ENCODE measurements at regions not wholly inside any gene's neighbourhood (a gene's known extent, or its start where the extent isn't known, plus 50 kb on each side); places are given as distances from the start of the nearest gene placed in this dataset.

- intact Hi-C loops (cut with DNase I): no loop called here
- no peak for DNase-seq
- H3K4me3 ChIP-seq: no peak overlapping the region
- TF ChIP-seq, protein P1, sequence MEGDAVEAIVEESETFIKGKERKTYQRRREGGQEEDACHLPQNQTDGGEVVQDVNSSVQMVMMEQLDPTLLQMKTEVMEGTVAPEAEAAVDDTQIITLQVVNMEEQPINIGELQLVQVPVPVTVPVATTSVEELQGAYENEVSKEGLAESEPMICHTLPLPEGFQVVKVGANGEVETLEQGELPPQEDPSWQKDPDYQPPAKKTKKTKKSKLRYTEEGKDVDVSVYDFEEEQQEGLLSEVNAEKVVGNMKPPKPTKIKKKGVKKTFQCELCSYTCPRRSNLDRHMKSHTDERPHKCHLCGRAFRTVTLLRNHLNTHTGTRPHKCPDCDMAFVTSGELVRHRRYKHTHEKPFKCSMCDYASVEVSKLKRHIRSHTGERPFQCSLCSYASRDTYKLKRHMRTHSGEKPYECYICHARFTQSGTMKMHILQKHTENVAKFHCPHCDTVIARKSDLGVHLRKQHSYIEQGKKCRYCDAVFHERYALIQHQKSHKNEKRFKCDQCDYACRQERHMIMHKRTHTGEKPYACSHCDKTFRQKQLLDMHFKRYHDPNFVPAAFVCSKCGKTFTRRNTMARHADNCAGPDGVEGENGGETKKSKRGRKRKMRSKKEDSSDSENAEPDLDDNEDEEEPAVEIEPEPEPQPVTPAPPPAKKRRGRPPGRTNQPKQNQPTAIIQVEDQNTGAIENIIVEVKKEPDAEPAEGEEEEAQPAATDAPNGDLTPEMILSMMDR (IDR thresholded peaks at IDR 0.05): no peak
- no peak for TF ChIP-seq POLR2A (IDR thresholded peaks at IDR 0.05)
- WGBS, 4 donors: 76 to 82% (median 81%) methylated on average over 4 of the region's 4 CpGs
- H3K9me3 ChIP-seq (replicated peaks in 1 of 3): no peaks in the 10 kb centered on the region
- no peaks in the 10 kb centered on the region for H3K27me3 ChIP-seq
- H3K27ac ChIP-seq: no peak overlapping the region
- H3K36me3 ChIP-seq (replicated peaks in 1 of 2): no peaks in the 10 kb centered on the region
- no peaks in the 10 kb centered on the region for H3K4me1 ChIP-seq (replicated peaks in 1 of 2)
These were observed 196.4 kb upstream of the POU2AF2 start for GRCh38 chr11:111049131-111049530.

DNA sequence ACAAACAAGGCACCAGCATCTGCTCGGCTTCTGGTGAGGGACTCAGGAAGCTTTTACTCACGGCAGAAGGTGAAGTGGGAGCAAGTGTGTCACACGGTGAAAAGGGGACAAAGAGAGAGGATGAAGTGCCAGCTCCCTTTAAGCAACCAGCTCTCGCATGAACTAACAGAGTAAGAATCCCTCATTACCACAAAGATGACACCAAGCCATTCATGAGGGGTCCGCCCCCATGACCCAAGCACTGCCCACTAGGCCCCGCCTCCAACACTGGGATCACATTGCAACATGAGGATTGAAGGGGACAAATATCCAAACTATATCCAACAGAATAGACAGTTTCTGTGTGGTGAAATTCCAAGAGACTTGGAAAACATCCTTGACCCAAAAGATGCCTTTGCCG lies 198.2 kb upstream of the POU2AF2 start:
- no peak overlapping the region for H3K27ac ChIP-seq
- H3K36me3 ChIP-seq (replicated peaks in 1 of 2): no peaks in the 10 kb centered on the region
- no peaks in the 10 kb centered on the region for H3K4me1 ChIP-seq (replicated peaks in 1 of 2)
- intact Hi-C loops (cut with DNase I): no loop called here
- H3K9me3 ChIP-seq (replicated peaks in 1 of 3): no peaks in the 10 kb centered on the region
- H3K4me3 ChIP-seq: no peak overlapping the region
- 85 to 92% (median 90%) methylated on average over 7 of the region's 7 CpGs for WGBS, 4 donors
- TF ChIP-seq, protein P1 (IDR thresholded peaks at IDR 0.05): no peak
- TF ChIP-seq POLR2A (IDR thresholded peaks at IDR 0.05): no peak
- H3K27me3 ChIP-seq: no peaks in the 10 kb centered on the region
- no peak for DNase-seq

GRCh38 chr11:111046291-111046690 lies 199.2 kb upstream of the POU2AF2 start:
- TF ChIP-seq POLR2A (IDR thresholded peaks at IDR 0.05): no peak
- TF ChIP-seq, protein P1 (IDR thresholded peaks at IDR 0.05): no peak
- DNase-seq: no peak
- intact Hi-C loops (cut with DNase I): no loop called here
- no peaks in the 10 kb centered on the region for H3K9me3 ChIP-seq (replicated peaks in 1 of 3)
- no peak overlapping the region for H3K4me3 ChIP-seq
- no peaks in the 10 kb centered on the region for H3K27me3 ChIP-seq
- no peaks in the 10 kb centered on the region for H3K4me1 ChIP-seq (replicated peaks in 1 of 2)
- 50 to 69% (median 58%) methylated on average over 2 of the region's 2 CpGs for WGBS, 4 donors
- no peaks in the 10 kb centered on the region for H3K36me3 ChIP-seq (replicated peaks in 1 of 2)
- H3K27ac ChIP-seq: no peak overlapping the region

GRCh38 chr11:111045874-111046273 lies 199.7 kb upstream of the POU2AF2 start:
- no peak for DNase-seq
- TF ChIP-seq POLR2A (IDR thresholded peaks at IDR 0.05): no peak
- TF ChIP-seq, protein P1 (IDR thresholded peaks at IDR 0.05): no peak
- H3K4me1 ChIP-seq (replicated peaks in 1 of 2): no peaks in the 10 kb centered on the region
- H3K9me3 ChIP-seq (replicated peaks in 1 of 3): no peaks in the 10 kb centered on the region
- H3K36me3 ChIP-seq (replicated peaks in 1 of 2): no peaks in the 10 kb centered on the region
- intact Hi-C loops (cut with DNase I): no loop called here
- no peak overlapping the region for H3K27ac ChIP-seq
- WGBS, 4 donors: 97 to 100% (median 99%) methylated on average over 1 of the region's 1 CpG
- no peaks in the 10 kb centered on the region for H3K27me3 ChIP-seq
- H3K4me3 ChIP-seq: no peak overlapping the region
